Pancreas (tissue), 10 donors: ENCODE measurements at regions not wholly inside any gene's neighbourhood (a gene's known extent, or its start where the extent isn't known, plus 50 kb on each side); places are given as distances from the start of the nearest gene placed in this dataset.
"Not testable (repeated sequence)": the region's sequence is repeated elsewhere in the genome, so short reads cannot be mapped to it uniquely, and the experiment has no call there.

Source experiments
- ATAC-seq, 4 donors: fragments of 200-7000 bp; cut with Tn5 transposase; one replicate each; pipeline versions ENCODE4 v1.8.0 to v1.9.1; 2020; ENCODE audit warnings: mild to moderate bottlenecking in 4 of 4, moderate library complexity in 4 of 4
- DNase-seq, 6 donors: peaks; one replicate each; pipeline ENCODE4 v3.0.0-alpha.2; 2020
- FAIRE-seq: peaks from 2 replicates; lab custom pipeline; 2012; peaks lifted over from hg19 to GRCh38; lab: Jason Lieb, UNC
- H3K27ac ChIP-seq, 4 donors: fragments of 200-600 bp; sonication (generic); 1 replicate in 3 of 4; 2 replicates in 1 of 4; pipeline versions ENCODE4 v1.5.0 to v1.8.0; 2020
- H3K27me3 ChIP-seq, 4 donors: fragments of 200-600 bp; one replicate each; pipeline ENCODE4 v1.8.0; 2021
- H3K36me3 ChIP-seq, 3 donors: fragments of 200-600 bp; sonication (generic) in 1 of 3; one replicate each; pipeline versions ENCODE4 v1.5.0 to v1.8.0; 2020 to 2021
- H3K4me1 ChIP-seq, 3 donors: fragments of 200-600 bp; one replicate each; pipeline ENCODE4 v1.8.0; 2021
- H3K4me3 ChIP-seq, 4 donors: fragments of 200-600 bp; sonication (generic) in 2 of 4; one replicate each; pipeline versions ENCODE4 v1.5.0 to v1.8.0; 2020 to 2021
- H3K9me3 ChIP-seq, 4 donors: fragments of 200-600 bp; one replicate each; pipeline ENCODE4 v1.8.0; 2021
- CTCF ChIP-seq, 4 donors: fragments of 200-600 bp; sonication (generic) in 3 of 4; IDR thresholded peaks; one replicate each; pipeline versions ENCODE4 v1.5.0 to v1.8.0; 2021; ENCODE audit warnings: antibody characterized with exemption in 4 of 4
- WGBS, 2 donors: extraction: QIAGEN DNeasy Blood & Tissue Kit; methylation state at CpG; one replicate each; pipeline ENCODE4 v1.1.7; 2013; 5-methylcytosine and 5-hydroxymethylcytosine counted together
- intact Hi-C, 3 donors: fragments of 100-400 bp; cut with DNase I; formaldehyde crosslinking; loops; one replicate each; pipeline versions ENCODE4 v1.11.1 to v1.14.2; 2022
- donor health status: healthy with polysubstance abuse.
- donor health status: DM: no; HTN: no; CAD: no; lungs with moderate emphysema.
- donor health status: DM: no; HTN: no; CAD: no.
- donor health status: control.
- donor health status: control.
- donor health status: Bipolar disorder and iron deficiency.
- donor health status: DM: yes; HTN: yes; CAD: no.
- donor health status: DM: no; HTN: no; CAD: no.
- donor health status: DM: no; HTN: no; CAD: no.
- donor health status: DM: yes; HTN: yes; CAD: no.

GRCh38 chr6:81262656-81263055 is 489.8 kb downstream of the TENT5A start:
- intact Hi-C loops = no loop called here
- no peak for ATAC-seq
- FAIRE-seq = no peak
- Histone ChIP-seq H3K27ac (no peak overlapping the region), H3K36me3 (no peaks in the 10 kb centered on the region), H3K9me3 (no peaks in the 10 kb centered on the region), H3K4me1 (no peaks in the 10 kb centered on the region), H3K4me3 (no peak overlapping the region), H3K27me3 (no peaks in the 10 kb centered on the region)
- TF ChIP-seq CTCF (IDR thresholded peaks at IDR 0.05) = no peak
- DNase-seq = peak in 1 of 6 donors; percentile 12
- WGBS, 2 donors = 76 to 79% methylated on average over 8 of the region's 8 CpGs

- FAIRE-seq, H3K9me3 ChIP-seq, DNase-seq, H3K4me3 ChIP-seq, H3K27me3 ChIP-seq, H3K4me1 ChIP-seq, H3K27ac ChIP-seq, H3K36me3 ChIP-seq, intact Hi-C loops, ATAC-seq: not testable (repeated sequence)
- 74 to 79% methylated on average over 6 of the region's 6 CpGs for WGBS, 2 donors
These were observed 496.3 kb downstream of the TENT5A start for GRCh38 chr6:81256223-81256622.

GRCh38 chr6:81253821-81254220 is 498.7 kb downstream of the TENT5A start:
- no peaks in the 10 kb centered on the region for H3K4me1 ChIP-seq
- no peak for FAIRE-seq
- no peak for TF ChIP-seq CTCF (IDR thresholded peaks at IDR 0.05)
- H3K36me3 ChIP-seq = no peaks in the 10 kb centered on the region
- H3K9me3 ChIP-seq = no peaks in the 10 kb centered on the region
- peaks cover 0 to 3% (median 0%) of the 10 kb centered on the region in 4 donors for H3K27me3 ChIP-seq
- no peak overlapping the region for H3K27ac ChIP-seq
- DNase-seq = no peak
- intact Hi-C loops = no loop called here
- no peak overlapping the region for H3K4me3 ChIP-seq
- no peak for ATAC-seq

GRCh38 chr6:81252231-81252630 is 500.2 kb downstream of the TENT5A start:
- no peaks in the 10 kb centered on the region for H3K36me3 ChIP-seq
- no peaks in the 10 kb centered on the region for H3K9me3 ChIP-seq
- no peak overlapping the region for H3K27ac ChIP-seq
- DNase-seq = no peak
- H3K27me3 ChIP-seq = peaks cover 0 to 3% (median 0%) of the 10 kb centered on the region in 4 donors
- intact Hi-C loops = no loop called here
- no peaks in the 10 kb centered on the region for H3K4me1 ChIP-seq
- no peak for FAIRE-seq
- no peak for ATAC-seq
- H3K4me3 ChIP-seq = no peak overlapping the region
- TF ChIP-seq CTCF (IDR thresholded peaks at IDR 0.05) = no peak
- WGBS, 2 donors = 50 to 73% methylated on average over 4 of the region's 4 CpGs

- no peak for ATAC-seq
- H3K36me3 ChIP-seq = no peaks in the 10 kb centered on the region
- no peak for TF ChIP-seq CTCF (IDR thresholded peaks at IDR 0.05)
- WGBS, 2 donors = 55 to 56% methylated on average over 2 of the region's 2 CpGs
- no peak for DNase-seq
- H3K27me3 ChIP-seq = no peaks in the 10 kb centered on the region
- intact Hi-C loops = no loop called here
- H3K27ac ChIP-seq = no peak overlapping the region
- FAIRE-seq = no peak
- no peaks in the 10 kb centered on the region for H3K9me3 ChIP-seq
- no peak overlapping the region for H3K4me3 ChIP-seq
- no peaks in the 10 kb centered on the region for H3K4me1 ChIP-seq
These were observed 506.3 kb downstream of the TENT5A start for GRCh38 chr6:81246200-81246599.

- TF ChIP-seq CTCF (IDR thresholded peaks at IDR 0.05) = no peak
- ATAC-seq (no peak), FAIRE-seq (no peak), DNase-seq (no peak)
- Histone ChIP-seq H3K36me3 (no peaks in the 10 kb centered on the region), H3K4me3 (no peak overlapping the region), H3K27me3 (no peaks in the 10 kb centered on the region), H3K27ac (no peak overlapping the region), H3K9me3 (no peaks in the 10 kb centered on the region), H3K4me1 (no peaks in the 10 kb centered on the region)
- intact Hi-C loops = no loop called here
- WGBS, 2 donors = 50 to 68% methylated on average over 1 of the region's 1 CpG
These were observed 509.9 kb downstream of the TENT5A start for GRCh38 chr6:81242624-81243023.
